RWPE2 (cell line): ENCODE measurements at regions not wholly inside any gene's neighbourhood (a gene's known extent, or its start where the extent isn't known, plus 50 kb on each side); places are given as distances from the start of the nearest gene placed in this dataset.

Source experiments
- ATAC-seq: fragments of 200-7000 bp; cut with Tn5 transposase; 3 replicates; pipeline ENCODE4 v1.9.1; 2021; ENCODE audit warnings: low read depth
- DNase-seq: peaks from one replicate; pipeline ENCODE4 v3.0.0-alpha.2; 2020; ENCODE audit warnings: low spot score
- H3K27ac ChIP-seq: fragments of 450-650 bp; 2 replicates; pipeline ENCODE4 v1.5.1; 2017; ENCODE audit warnings: mild to moderate bottlenecking; ENCODE audit not compliant: poor library complexity, severe bottlenecking
- H3K27me3 ChIP-seq: fragments of 250-450 bp; sonication (Bioruptor Pico); 2 replicates; pipeline ENCODE4 v1.5.1; 2021; ENCODE audit warnings: mild to moderate bottlenecking, moderate library complexity; ENCODE audit not compliant: insufficient read depth, poor library complexity, severe bottlenecking
- H3K36me3 ChIP-seq: fragments of 250-450 bp; sonication (Bioruptor Pico); 2 replicates; pipeline ENCODE4 v1.5.1; 2020; ENCODE audit warnings: low read depth, mild to moderate bottlenecking, moderate library complexity
- H3K4me1 ChIP-seq: fragments of 250-450 bp; sonication (Bioruptor Pico); 2 replicates; pipeline ENCODE4 v1.5.1; 2021; ENCODE audit warnings: mild to moderate bottlenecking, moderate library complexity; ENCODE audit not compliant: insufficient read depth, poor library complexity, severe bottlenecking
- H3K4me3 ChIP-seq: fragments of 250-450 bp; sonication (Bioruptor Pico); 2 replicates; pipeline ENCODE4 v1.5.1; 2021; ENCODE audit warnings: mild to moderate bottlenecking, moderate library complexity; ENCODE audit not compliant: severe bottlenecking
- H3K9me3 ChIP-seq: fragments of 250-450 bp; sonication (Bioruptor Pico); 2 replicates; pipeline ENCODE4 v1.5.1; 2021; ENCODE audit warnings: mild to moderate bottlenecking, moderate library complexity; ENCODE audit not compliant: severe bottlenecking
- CTCF ChIP-seq: fragments of 450-650 bp; IDR thresholded peaks from one replicate; pipeline ENCODE4 v1.5.1; 2017; ENCODE audit warnings: mild to moderate bottlenecking, moderate library complexity; ENCODE audit not compliant: poor library complexity, severe bottlenecking

GRCh38 chr4:66575008-66575696 is 904.9 kb upstream of the EPHA5 start:
- peak overlapping the region; percentile 71 for H3K27ac ChIP-seq
- no peaks in the 10 kb centered on the region for H3K36me3 ChIP-seq
- no peak for TF ChIP-seq CTCF
- H3K9me3 ChIP-seq, result no peaks in the 10 kb centered on the region
- ATAC-seq (peak; percentile 96), DNase-seq (peak; percentile 92)
- H3K4me3 ChIP-seq, result peak overlapping the region; percentile 7
- H3K27me3 ChIP-seq, result no peaks in the 10 kb centered on the region
- H3K4me1 ChIP-seq, result peaks cover 34% of the 10 kb centered on the region

GRCh38 chr4:66574145-66574978 is 904.1 kb upstream of the EPHA5 start:
- Histone ChIP-seq H3K4me1 (peaks cover 34% of the 10 kb centered on the region), H3K4me3 (no peak overlapping the region), H3K27ac (peak overlapping the region; percentile 71), H3K27me3 (no peaks in the 10 kb centered on the region), H3K9me3 (no peaks in the 10 kb centered on the region), H3K36me3 (no peaks in the 10 kb centered on the region)
- no peak for TF ChIP-seq CTCF
- ATAC-seq, result peak; percentile 38
- DNase-seq, result no peak

GRCh38 chr4:66572949-66573348 is 902.7 kb upstream of the EPHA5 start:
- ATAC-seq, result peak; percentile 50
- Histone ChIP-seq H3K4me3 (no peak overlapping the region), H3K4me1 (peaks cover 31% of the 10 kb centered on the region), H3K36me3 (no peaks in the 10 kb centered on the region), H3K27ac (peak overlapping the region; percentile 71), H3K9me3 (no peaks in the 10 kb centered on the region), H3K27me3 (no peaks in the 10 kb centered on the region)
- DNase-seq, result no peak
- TF ChIP-seq CTCF, result no peak

- DNase-seq, result no peak
- Histone ChIP-seq H3K4me3 (no peak overlapping the region), H3K27ac (no peak overlapping the region), H3K27me3 (no peaks in the 10 kb centered on the region), H3K9me3 (no peaks in the 10 kb centered on the region), H3K4me1 (peaks cover 41% of the 10 kb centered on the region), H3K36me3 (no peaks in the 10 kb centered on the region)
- ATAC-seq, result no peak
- no peak for TF ChIP-seq CTCF
These were observed 900.9 kb upstream of the EPHA5 start for GRCh38 chr4:66571145-66571695.
